Astrocyte of the spinal cord (primary cell): ENCODE measurements at regions not wholly inside any gene's neighbourhood (a gene's known extent, or its start where the extent isn't known, plus 50 kb on each side); places are given as distances from the start of the nearest gene placed in this dataset.
A peak's percentile ranks its signal among the peaks of the same experiment; 100 is the strongest.

Source experiments
- DNase-seq: peaks from one replicate; pipeline ENCODE4 v3.0.0; 2011; ENCODE audit warnings: low read depth, low spot score
- H3K4me3 ChIP-seq: 2 replicates; pipeline ENCODE4 v1.5.1; 2011; ENCODE audit warnings: low read depth, mild to moderate bottlenecking, low read length, moderate library complexity
- in situ Hi-C: cut with HindIII; loops from 2 replicates; pipeline ENCODE4 v1.10.0; 2017; ENCODE audit warnings: low sequenced_read_pairs
- TF ChIP-seq, protein P1 (sequence below): IDR thresholded peaks from 2 replicates; pipeline ENCODE4 v1.5.1; 2012; ENCODE audit warnings: low read depth, mild to moderate bottlenecking, low read length, inconsistent platforms

DNA sequence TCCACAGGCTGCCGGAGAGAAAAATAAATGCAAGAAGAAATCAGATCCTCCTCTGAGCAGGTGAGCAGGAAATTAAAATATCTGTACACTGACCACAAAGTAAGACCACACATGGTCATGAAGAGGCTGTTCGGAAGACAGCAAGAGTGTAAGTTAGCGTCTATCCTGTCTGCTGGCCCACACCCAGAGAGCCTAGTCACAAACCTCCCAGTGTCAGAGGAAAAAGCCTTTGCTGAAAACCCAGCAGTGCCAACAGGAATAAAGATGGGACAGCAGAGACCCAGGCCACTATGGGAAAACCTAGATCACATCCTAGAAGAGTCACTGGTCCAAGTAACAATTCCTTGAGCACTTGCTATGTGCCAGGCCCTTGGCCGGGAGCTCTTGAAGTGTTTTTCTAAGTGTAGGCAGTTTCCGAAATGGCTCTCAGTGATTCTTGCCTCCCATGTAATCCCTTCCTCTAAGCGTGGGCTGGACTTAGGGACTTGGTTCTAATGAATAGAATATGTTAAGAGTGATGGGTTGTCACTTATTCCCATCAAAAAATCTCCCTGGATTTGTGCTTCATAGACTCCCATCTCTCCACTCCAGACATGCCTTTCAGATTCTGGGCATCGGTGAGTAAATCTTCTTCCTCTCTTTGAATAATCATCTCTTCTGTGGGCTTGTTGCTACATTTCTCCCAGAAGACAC lies 110.9 kb upstream of the PKDCC start:
- no peak overlapping the region for H3K4me3 ChIP-seq
- DNase-seq = no peak
- in situ Hi-C loops = no loop called here
- TF ChIP-seq, protein P1, sequence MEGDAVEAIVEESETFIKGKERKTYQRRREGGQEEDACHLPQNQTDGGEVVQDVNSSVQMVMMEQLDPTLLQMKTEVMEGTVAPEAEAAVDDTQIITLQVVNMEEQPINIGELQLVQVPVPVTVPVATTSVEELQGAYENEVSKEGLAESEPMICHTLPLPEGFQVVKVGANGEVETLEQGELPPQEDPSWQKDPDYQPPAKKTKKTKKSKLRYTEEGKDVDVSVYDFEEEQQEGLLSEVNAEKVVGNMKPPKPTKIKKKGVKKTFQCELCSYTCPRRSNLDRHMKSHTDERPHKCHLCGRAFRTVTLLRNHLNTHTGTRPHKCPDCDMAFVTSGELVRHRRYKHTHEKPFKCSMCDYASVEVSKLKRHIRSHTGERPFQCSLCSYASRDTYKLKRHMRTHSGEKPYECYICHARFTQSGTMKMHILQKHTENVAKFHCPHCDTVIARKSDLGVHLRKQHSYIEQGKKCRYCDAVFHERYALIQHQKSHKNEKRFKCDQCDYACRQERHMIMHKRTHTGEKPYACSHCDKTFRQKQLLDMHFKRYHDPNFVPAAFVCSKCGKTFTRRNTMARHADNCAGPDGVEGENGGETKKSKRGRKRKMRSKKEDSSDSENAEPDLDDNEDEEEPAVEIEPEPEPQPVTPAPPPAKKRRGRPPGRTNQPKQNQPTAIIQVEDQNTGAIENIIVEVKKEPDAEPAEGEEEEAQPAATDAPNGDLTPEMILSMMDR = no peak

DNA sequence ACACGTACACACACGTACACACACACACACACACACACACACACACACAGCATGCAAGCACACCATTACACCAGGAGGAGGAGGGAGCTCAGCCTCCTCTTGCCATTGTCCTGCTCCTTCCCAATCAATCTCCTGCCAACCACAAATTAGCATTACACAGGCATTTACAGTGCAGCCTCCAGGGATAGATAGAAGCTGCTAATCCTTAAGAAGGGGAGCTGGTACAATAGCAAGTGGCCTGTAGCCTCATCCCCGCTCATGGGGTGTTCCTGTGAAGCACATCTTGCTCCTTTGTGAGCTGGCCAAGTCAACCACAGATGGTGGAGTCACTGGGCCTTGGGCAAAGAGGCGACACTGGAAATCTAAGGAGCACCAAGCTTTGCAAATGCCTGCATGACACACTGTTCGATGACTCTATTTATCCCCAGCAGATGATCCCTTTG lies 110.3 kb upstream of the PKDCC start:
- in situ Hi-C loops = no loop called here
- no peak for DNase-seq
- H3K4me3 ChIP-seq = no peak overlapping the region
- TF ChIP-seq, protein P1 = no peak

DNA sequence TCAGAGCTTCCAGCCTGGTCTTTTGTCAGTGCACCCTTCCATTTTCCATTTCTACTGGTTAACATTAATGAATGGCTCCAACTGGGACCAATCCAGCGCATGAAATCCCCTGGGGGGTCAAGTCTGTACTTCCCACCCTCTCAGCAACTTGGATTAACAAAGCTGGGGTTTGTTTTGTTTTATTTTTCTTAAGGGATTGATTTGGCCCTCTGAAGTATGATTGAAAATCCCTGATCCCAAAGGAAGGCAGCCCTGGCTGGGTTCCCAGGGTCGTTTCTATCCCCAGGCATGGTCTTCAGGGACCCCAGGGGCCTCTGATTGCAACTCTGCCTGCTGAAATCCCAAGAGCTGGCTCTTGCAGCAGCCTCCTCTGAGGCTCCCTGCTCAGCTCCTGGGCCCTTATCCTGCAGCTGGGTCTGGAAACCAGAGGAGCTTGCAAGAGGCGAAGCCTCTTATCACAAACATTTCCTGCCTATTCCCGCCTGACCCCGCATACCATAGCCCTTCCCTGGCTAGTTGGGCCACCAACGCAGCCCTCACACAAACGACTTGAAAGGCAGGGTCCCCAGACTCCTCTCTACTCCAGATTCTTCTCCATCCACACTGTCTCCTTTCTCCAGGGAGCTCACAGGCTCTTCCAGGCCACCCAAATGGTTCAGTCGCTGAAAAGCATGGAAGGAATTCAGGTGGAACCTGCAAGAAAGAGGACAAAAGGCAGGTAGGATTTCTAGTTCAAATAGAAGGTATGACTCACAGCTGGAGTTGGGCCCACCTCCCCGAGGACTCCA lies 109.7 kb upstream of the PKDCC start:
- H3K4me3 ChIP-seq = no peak overlapping the region
- DNase-seq = no peak
- TF ChIP-seq, protein P1 = no peak
- in situ Hi-C loops = no loop called here

DNA sequence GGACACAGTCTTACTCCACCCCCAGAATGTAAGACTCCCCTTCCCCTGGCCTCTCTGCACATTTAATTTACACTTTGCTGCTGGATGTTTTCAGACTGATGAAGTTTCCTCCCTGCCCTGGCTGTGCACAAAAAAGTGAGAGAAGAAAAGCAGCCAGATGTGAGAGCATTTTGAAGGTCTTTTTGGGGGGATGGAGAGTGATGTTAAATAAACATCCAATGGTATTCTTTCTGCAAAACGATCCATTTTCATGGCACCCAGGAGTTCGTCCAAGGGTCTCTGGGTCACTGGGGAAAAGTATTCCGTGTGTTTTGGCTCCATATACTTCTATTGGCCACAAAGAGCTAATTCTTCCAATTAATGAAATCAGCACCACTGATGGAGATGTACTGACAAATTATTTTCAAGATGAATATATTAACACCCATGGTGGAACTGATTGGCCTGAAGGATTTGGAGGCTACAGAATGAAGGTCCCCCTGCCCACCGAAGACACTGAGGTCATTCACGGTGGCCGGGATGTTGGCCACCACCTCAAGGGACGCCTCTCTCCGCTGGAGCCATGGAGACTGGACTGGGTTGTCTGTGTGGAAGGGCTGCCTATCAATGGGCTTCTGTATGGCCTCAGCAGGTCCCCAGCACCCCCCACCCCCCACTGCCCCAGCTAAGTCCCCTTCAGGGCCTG lies 107.6 kb upstream of the PKDCC start:
- TF ChIP-seq, protein P1 = no peak
- no peak overlapping the region for H3K4me3 ChIP-seq
- in situ Hi-C loops = no loop called here
- DNase-seq = no peak

DNA sequence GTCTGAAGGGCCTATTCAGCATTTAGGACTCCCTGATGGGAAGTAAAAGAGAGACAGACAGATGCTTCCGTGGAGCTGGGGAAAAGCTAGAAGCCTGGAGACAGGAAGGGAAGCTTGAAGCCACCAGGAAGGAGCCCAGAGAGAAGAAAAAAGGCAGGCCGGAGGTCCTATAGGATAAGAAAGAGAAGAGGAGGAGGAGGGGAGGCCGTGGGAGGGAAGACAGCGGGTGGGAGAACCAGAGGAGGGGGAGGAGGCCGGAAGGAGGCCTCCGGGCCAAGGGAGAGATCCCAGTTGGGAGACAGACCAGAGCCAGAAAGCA lies 107.1 kb upstream of the PKDCC start:
- no peak overlapping the region for H3K4me3 ChIP-seq
- TF ChIP-seq, protein P1 = no peak
- in situ Hi-C loops = no loop called here
- peak; percentile 46 for DNase-seq

DNA sequence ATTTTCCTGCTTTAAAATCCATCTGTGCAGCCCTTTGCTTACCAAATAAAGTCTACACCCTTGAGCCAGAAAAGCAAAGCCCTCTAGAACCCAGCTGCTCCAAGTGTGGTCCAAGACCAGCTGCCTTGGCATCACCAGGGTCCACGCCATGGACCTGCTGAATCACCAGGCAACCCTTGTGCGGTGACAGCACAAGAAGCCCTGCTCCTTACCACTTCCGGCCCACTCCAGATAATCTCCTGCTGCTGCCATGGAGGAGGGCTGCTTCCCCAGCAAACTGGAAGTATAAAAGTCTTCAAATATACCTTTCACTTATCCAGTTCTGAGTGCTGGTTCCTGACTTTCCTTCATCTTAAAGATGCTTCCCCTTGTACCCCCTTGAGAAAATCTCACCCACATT lies 106.0 kb upstream of the PKDCC start:
- in situ Hi-C loops = no loop called here
- no peak overlapping the region for H3K4me3 ChIP-seq
- TF ChIP-seq, protein P1 = no peak
- DNase-seq = no peak
